ENCODE measurements at regions not wholly inside any gene's neighbourhood (a gene's known extent, or its start where the extent isn't known, plus 50 kb on each side); places are given as distances from the start of the nearest gene placed in this dataset.

DNA sequence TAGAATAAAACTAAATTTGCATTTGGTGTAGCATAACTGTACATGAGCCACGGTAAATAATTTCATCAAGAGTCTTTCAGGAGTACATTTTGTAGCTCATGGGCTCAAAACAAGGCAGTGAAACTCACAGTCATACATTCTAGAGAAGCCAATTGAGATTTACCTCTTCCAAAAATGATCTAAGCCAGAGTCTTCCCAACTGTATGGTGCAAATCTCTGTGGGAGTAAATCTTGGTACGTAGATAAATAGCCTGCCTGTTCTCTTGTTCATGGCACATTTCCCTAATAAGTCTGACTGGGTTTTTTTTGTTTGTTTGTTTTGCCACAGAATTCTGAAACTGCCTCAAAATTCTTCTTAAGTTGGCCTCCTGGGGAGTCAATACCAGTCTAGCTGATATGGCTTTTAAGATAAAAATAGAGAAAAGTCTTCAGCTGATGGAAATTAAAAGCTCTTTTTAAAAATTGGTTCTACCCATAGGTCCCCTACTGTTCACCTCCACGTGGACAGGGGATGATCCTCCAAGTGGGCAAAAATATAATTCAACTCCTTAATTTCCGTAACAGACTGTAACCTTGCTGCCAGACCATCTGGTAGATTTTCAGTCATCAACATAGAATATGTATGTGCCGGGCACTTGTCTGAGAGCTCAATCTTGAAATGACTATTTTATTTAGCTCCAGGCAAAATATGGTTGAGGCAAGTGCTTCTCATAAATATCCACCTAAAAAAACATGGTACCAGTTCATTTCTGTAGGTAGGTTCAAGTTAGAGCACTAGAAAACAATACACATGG, 365.4 kb downstream of the PDHA2 start:
- in situ Hi-C loops (cut with MboI; ENCODE audit: low pct_ligation_motif_present in 1 of 4, low pct_unique_long_range_greater_than_20kb in 1 of 4, low sequenced_read_pairs in 3 of 4) (no loop called here), intact Hi-C loops (cut with DNase I; ENCODE audit: low total_unique reads) (no loop called here)
- Histone ChIP-seq H3K27ac (no peak overlapping the region), H3K4me1 (no peaks in the 10 kb centered on the region), H3K36me3 (no peaks in the 10 kb centered on the region), H3K4me3 (no peak overlapping the region), H3K9me3 (no peaks in the 10 kb centered on the region), H3K27me3 (no peaks in the 10 kb centered on the region)
- whole genome bisulfite sequencing, 2 donors (ENCODE audit: low coverage in 1 of 2), result 44 to 55% methylated on average over 3 to 5 of the region's 5 CpGs
- no peak for TF ChIP-seq POLR2A (IDR thresholded peaks at IDR 0.05)
- TF ChIP-seq, protein P1, sequence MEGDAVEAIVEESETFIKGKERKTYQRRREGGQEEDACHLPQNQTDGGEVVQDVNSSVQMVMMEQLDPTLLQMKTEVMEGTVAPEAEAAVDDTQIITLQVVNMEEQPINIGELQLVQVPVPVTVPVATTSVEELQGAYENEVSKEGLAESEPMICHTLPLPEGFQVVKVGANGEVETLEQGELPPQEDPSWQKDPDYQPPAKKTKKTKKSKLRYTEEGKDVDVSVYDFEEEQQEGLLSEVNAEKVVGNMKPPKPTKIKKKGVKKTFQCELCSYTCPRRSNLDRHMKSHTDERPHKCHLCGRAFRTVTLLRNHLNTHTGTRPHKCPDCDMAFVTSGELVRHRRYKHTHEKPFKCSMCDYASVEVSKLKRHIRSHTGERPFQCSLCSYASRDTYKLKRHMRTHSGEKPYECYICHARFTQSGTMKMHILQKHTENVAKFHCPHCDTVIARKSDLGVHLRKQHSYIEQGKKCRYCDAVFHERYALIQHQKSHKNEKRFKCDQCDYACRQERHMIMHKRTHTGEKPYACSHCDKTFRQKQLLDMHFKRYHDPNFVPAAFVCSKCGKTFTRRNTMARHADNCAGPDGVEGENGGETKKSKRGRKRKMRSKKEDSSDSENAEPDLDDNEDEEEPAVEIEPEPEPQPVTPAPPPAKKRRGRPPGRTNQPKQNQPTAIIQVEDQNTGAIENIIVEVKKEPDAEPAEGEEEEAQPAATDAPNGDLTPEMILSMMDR (IDR thresholded peaks at IDR 0.05), result no peak
- TF ChIP-seq EP300 (IDR thresholded peaks at IDR 0.05; ENCODE audit: low read depth), result no peak
- no peak for TF ChIP-seq POLR2AphosphoS5 (IDR thresholded peaks at IDR 0.05)
- DNase-seq, result no peak

DNA sequence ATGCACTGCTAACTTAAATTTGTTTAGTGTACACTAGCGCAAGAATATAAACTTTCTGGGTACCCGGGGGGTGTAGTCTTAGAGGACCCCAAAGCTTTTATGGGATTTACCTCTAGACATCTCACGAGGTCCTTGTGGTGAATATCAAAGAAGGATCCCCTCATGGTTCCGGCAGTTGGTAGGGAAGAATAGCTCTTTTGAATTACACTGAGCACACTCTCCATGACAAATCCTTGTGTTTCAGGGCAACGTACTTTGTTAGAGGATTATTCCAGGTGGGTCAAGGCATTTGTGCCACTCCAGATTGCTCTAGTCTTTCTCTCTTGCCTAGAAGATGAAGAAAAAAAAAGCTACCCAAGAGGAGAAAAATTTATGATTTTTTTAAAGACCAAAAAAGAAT, 387.6 kb downstream of the PDHA2 start:
- no peak overlapping the region for H3K4me3 ChIP-seq
- H3K4me1 ChIP-seq, result no peaks in the 10 kb centered on the region
- no peaks in the 10 kb centered on the region for H3K27me3 ChIP-seq
- intact Hi-C loops (cut with DNase I; ENCODE audit: low total_unique reads), result no loop called here
- 87 to 92% methylated on average over 5 of the region's 5 CpGs for WGBS, 2 donors (ENCODE audit: low coverage in 1 of 2)
- no peaks in the 10 kb centered on the region for H3K36me3 ChIP-seq
- no peak for DNase-seq
- H3K9me3 ChIP-seq, result peaks cover 0 to 5% of the 10 kb centered on the region in 2 donors
- in situ Hi-C loops (cut with MboI; ENCODE audit: low pct_ligation_motif_present in 1 of 4, low pct_unique_long_range_greater_than_20kb in 1 of 4, low sequenced_read_pairs in 3 of 4), result no loop called here
- H3K27ac ChIP-seq, result no peak overlapping the region
- TF ChIP-seq POLR2AphosphoS5 (IDR thresholded peaks at IDR 0.05), result no peak
- TF ChIP-seq POLR2A (IDR thresholded peaks at IDR 0.05), result no peak
- TF ChIP-seq EP300 (IDR thresholded peaks at IDR 0.05; ENCODE audit: low read depth), result no peak
- TF ChIP-seq, protein P1 (IDR thresholded peaks at IDR 0.05), result no peak

DNA sequence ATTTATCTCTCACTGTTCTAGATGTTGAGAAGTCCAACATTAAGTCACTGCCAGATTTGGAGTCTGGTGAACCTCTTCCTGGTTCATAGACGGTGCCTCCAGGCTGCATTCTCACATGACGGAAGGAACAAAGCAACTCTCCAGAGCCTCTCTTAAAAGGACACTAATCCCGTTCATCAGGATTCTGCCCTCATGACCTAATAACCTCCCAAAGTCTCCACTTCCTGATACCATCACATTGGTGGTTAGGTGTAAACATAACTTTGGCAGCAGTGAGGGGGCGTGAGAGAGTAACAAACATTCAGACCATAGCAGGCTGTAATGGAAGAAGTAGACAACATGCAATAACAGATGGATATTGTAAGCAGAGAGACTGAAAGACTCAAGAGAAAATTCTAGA, 388.6 kb downstream of the PDHA2 start:
- in situ Hi-C loops (cut with MboI; ENCODE audit: low pct_ligation_motif_present in 1 of 4, low pct_unique_long_range_greater_than_20kb in 1 of 4, low sequenced_read_pairs in 3 of 4), result no loop called here
- TF ChIP-seq, protein P1 (IDR thresholded peaks at IDR 0.05), result no peak
- TF ChIP-seq POLR2AphosphoS5 (IDR thresholded peaks at IDR 0.05) (no peak), EP300 (IDR thresholded peaks at IDR 0.05; ENCODE audit: low read depth) (no peak), POLR2A (IDR thresholded peaks at IDR 0.05) (no peak)
- no peak overlapping the region for H3K27ac ChIP-seq
- H3K4me3 ChIP-seq, result no peak overlapping the region
- H3K27me3 ChIP-seq, result no peaks in the 10 kb centered on the region
- no peaks in the 10 kb centered on the region for H3K4me1 ChIP-seq
- DNase-seq, result no peak
- H3K36me3 ChIP-seq, result no peaks in the 10 kb centered on the region
- intact Hi-C loops (cut with DNase I; ENCODE audit: low total_unique reads), result no loop called here
- WGBS, 2 donors (ENCODE audit: low coverage in 1 of 2), result 74% methylated on average over 4 of the region's 4 CpGs; no CpG with 5 or more reads in 1 of the 2 donors
- peaks cover 0 to 5% of the 10 kb centered on the region in 2 donors for H3K9me3 ChIP-seq

DNA sequence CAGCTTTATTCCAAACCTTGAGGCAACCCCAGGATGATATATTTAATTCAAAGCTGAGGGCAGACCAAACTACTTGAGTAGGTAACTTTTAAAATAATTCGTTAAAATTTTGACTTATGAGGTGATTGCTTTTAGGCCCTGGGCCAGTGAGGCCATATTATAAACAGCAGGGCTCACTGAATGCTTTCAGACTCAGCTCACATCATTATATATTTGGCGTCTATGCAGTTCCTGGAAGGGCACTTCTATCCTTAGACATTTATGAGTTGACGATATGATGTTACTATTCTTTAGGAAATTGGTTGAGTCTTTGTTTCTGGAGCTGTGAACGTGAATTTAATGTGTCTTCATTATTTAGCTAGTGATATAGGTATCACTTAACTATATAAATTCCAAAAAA, 400.1 kb downstream of the PDHA2 start:
- Histone ChIP-seq H3K4me1 (no peaks in the 10 kb centered on the region), H3K27ac (no peak overlapping the region), H3K4me3 (no peak overlapping the region), H3K9me3 (no peaks in the 10 kb centered on the region), H3K27me3 (no peaks in the 10 kb centered on the region), H3K36me3 (no peaks in the 10 kb centered on the region)
- no peak for DNase-seq
- TF ChIP-seq, protein P1 (IDR thresholded peaks at IDR 0.05), result no peak
- TF ChIP-seq POLR2AphosphoS5 (IDR thresholded peaks at IDR 0.05), result no peak
- TF ChIP-seq POLR2A (IDR thresholded peaks at IDR 0.05), result no peak
- no peak for TF ChIP-seq EP300 (IDR thresholded peaks at IDR 0.05; ENCODE audit: low read depth)
- intact Hi-C loops (cut with DNase I; ENCODE audit: low total_unique reads) (no loop called here), in situ Hi-C loops (cut with MboI; ENCODE audit: low pct_ligation_motif_present in 1 of 4, low pct_unique_long_range_greater_than_20kb in 1 of 4, low sequenced_read_pairs in 3 of 4) (no loop called here)
- WGBS, 2 donors (ENCODE audit: low coverage in 1 of 2), result 77 to 88% methylated on average over 3 to 4 of the region's 4 CpGs

All from transverse colon (tissue), 4 donors.